OCI-LY7 (cell line): ENCODE measurements at regions not wholly inside any gene's neighbourhood (a gene's known extent, or its start where the extent isn't known, plus 50 kb on each side); places are given as distances from the start of the nearest gene placed in this dataset.

Experiments
- BruUV-seq: library from RNA; stranded (reverse); fragments of 400-500 nt; replicated peaks from 2 replicates; lab custom pipeline; 2021; lab: Mats Ljungman, UMichigan
- CTCF ChIA-PET: fragments of 300-600 bp; sonication (Branson Sonifier 250); formaldehyde crosslinking; loops from one replicate; lab custom pipeline; 2022; ENCODE audit warnings: antibody characterized with exemption; ENCODE audit not compliant: unreplicated experiment; lab: Charles Lee
- POLR2A ChIA-PET: fragments of 300-600 bp; sonication (Branson Sonifier 250); formaldehyde crosslinking; loops from one replicate; lab custom pipeline; 2022; ENCODE audit warnings: antibody characterized with exemption; lab: Charles Lee
- DNase-seq: peaks from one replicate; pipeline ENCODE4 v3.0.0-alpha.2; 2015; ENCODE audit warnings: low spot score
- H2AFZ ChIP-seq: fragments of 200-600 bp; sonication (generic), shearing (Covaris generic); 2 replicates; pipeline ENCODE4 v1.6.1; 2014; ENCODE audit warnings: mild to moderate bottlenecking, antibody characterized with exemption, low read length, moderate library complexity
- H3K27ac ChIP-seq: fragments of 200-600 bp; sonication (generic); 2 replicates; pipeline ENCODE4 v1.5.1; 2014; ENCODE audit warnings: mixed run types, low read depth, mild to moderate bottlenecking, moderate library complexity, low read length, inconsistent platforms; ENCODE audit not compliant: poor library complexity, severe bottlenecking
- H3K36me3 ChIP-seq: fragments of 200-600 bp; sonication (generic); 2 replicates; pipeline ENCODE4 v1.6.1; 2014; ENCODE audit warnings: mild to moderate bottlenecking, antibody characterized with exemption, low read length, moderate library complexity, mixed read lengths; ENCODE audit not compliant: insufficient read depth
- H3K4me1 ChIP-seq: fragments of 200-600 bp; sonication (generic); 2 replicates; pipeline ENCODE4 v1.5.1; 2014; ENCODE audit warnings: mild to moderate bottlenecking, low read length; ENCODE audit not compliant: insufficient read depth, poor library complexity, severe bottlenecking
- H3K4me2 ChIP-seq: fragments of 200-600 bp; sonication (generic); 2 replicates; pipeline ENCODE4 v1.6.1; 2014; ENCODE audit warnings: mild to moderate bottlenecking, low read length
- H3K4me3 ChIP-seq: fragments of 200-600 bp; sonication (generic); 2 replicates; pipeline ENCODE4 v1.5.1; 2014; ENCODE audit warnings: mild to moderate bottlenecking, low read depth, low read length; ENCODE audit not compliant: poor library complexity, severe bottlenecking
- H3K79me2 ChIP-seq: fragments of 200-600 bp; sonication (generic); 2 replicates; pipeline ENCODE4 v1.6.1; 2016; ENCODE audit warnings: low read depth, mild to moderate bottlenecking, low read length, moderate library complexity, mixed read lengths; ENCODE audit not compliant: insufficient read depth
- H3K9me2 ChIP-seq: fragments of 200-600 bp; sonication (generic); 2 replicates; pipeline ENCODE4 v1.6.1; 2016; ENCODE audit warnings: mild to moderate bottlenecking, low read length, mixed read lengths; ENCODE audit not compliant: insufficient read depth
- H3K9me3 ChIP-seq: fragments of 200-600 bp; sonication (generic); 2 replicates; pipeline ENCODE4 v1.6.1; 2014; ENCODE audit warnings: mild to moderate bottlenecking, mixed run types, low read length, mixed read lengths
- H4K20me1 ChIP-seq: fragments of 200-600 bp; sonication (generic); 2 replicates; pipeline ENCODE4 v1.6.1; 2014; ENCODE audit warnings: mild to moderate bottlenecking, antibody characterized with exemption, low read length, moderate library complexity, mixed read lengths; ENCODE audit not compliant: insufficient read depth
- EZH2phosphoT487 ChIP-seq: fragments of 200-600 bp; sonication (generic); IDR thresholded peaks from 2 replicates; pipeline ENCODE4 v1.6.1; 2018; ENCODE audit warnings: low read depth, borderline replicate concordance, mild to moderate bottlenecking, mixed run types, antibody characterized with exemption, low read length, moderate library complexity, mixed read lengths
- intact Hi-C: fragments of 100-400 bp; cut with micrococcal nuclease; formaldehyde crosslinking; loops from one replicate; pipeline ENCODE4 v1.10.0; 2022; ENCODE audit not compliant: unreplicated experiment
- TF ChIP-seq, protein P1 (sequence below): fragments of 200-600 bp; sonication (generic); conservative IDR thresholded peaks from 2 replicates; pipeline ENCODE4 v1.5.1; 2014; ENCODE audit warnings: mild to moderate bottlenecking, antibody characterized with exemption, low read length, moderate library complexity, mixed read lengths

DNA sequence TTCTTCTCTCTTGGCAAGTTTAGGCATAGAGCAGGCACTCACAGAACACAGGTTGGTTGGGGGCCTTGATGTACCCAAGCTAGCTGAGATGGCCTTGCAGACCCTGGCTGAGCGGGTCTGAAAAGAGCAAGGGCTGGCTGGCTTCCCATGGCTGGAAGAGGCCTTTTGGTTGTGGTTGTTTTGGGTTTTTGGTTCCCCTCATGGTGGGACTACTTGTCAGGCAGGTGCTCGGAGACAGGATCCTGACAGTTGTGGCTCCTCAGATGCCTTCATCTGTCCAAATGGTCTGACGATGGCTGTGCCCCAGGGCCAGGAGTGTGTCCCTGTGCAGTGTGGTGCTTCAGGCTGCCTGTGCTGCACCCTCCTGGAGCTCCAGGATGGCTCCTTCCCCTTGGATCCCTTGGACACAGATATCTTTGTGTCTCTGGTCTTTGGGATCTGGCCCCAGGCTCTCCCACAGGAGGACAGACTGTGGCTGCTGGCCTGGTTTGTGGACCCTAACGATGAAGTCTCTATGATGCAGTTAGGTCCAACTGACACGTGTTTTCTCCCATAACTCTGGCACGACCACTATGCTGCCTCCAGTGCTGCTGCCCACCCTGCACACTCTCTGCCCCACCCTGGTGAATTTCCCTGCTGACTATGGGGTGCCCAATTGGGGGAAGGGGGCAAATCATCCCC, 321.5 kb upstream of the ZNF32 start:
- Histone ChIP-seq H3K9me3 (no peaks in the 10 kb centered on the region), H3K4me3 (no peak overlapping the region), H3K79me2 (no peaks in the 10 kb centered on the region), H3K9me2 (no peaks in the 10 kb centered on the region), H3K27ac (no peak overlapping the region), H3K4me1 (peaks cover 12% of the 10 kb centered on the region), H4K20me1 (no peaks in the 10 kb centered on the region), H3K36me3 (no peaks in the 10 kb centered on the region), H2AFZ (no peak overlapping the region), H3K4me2 (no peak overlapping the region)
- no TSS peak for BruUV-seq
- TF ChIP-seq, protein P1, sequence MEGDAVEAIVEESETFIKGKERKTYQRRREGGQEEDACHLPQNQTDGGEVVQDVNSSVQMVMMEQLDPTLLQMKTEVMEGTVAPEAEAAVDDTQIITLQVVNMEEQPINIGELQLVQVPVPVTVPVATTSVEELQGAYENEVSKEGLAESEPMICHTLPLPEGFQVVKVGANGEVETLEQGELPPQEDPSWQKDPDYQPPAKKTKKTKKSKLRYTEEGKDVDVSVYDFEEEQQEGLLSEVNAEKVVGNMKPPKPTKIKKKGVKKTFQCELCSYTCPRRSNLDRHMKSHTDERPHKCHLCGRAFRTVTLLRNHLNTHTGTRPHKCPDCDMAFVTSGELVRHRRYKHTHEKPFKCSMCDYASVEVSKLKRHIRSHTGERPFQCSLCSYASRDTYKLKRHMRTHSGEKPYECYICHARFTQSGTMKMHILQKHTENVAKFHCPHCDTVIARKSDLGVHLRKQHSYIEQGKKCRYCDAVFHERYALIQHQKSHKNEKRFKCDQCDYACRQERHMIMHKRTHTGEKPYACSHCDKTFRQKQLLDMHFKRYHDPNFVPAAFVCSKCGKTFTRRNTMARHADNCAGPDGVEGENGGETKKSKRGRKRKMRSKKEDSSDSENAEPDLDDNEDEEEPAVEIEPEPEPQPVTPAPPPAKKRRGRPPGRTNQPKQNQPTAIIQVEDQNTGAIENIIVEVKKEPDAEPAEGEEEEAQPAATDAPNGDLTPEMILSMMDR: no peak
- no peak for TF ChIP-seq EZH2phosphoT487
- intact Hi-C loops: no loop called here
- CTCF ChIA-PET: no interaction called here
- POLR2A ChIA-PET: no interaction called here
- DNase-seq: no peak

DNA sequence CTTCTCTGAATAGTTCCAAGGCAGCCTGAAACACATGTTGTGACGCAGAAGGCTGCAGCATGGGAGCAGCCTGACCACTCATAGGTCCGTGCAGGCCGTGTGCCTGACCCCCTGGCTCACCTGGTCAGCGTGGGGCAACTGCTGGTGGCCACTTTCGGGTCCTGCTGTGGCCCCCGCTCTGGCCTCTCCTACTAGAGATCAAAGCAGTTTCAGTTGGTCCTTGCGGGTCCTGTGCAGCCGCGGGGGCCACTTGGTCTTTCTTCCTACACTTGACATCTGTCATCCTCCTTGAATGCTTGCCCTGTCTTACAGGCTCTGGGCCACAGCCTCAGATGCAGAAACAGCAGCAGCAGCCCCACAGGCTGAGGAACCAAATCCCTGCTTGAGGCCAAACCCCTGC, 320.8 kb upstream of the ZNF32 start:
- Histone ChIP-seq H3K36me3 (no peaks in the 10 kb centered on the region), H4K20me1 (no peaks in the 10 kb centered on the region), H2AFZ (no peak overlapping the region), H3K9me3 (no peaks in the 10 kb centered on the region), H3K79me2 (no peaks in the 10 kb centered on the region), H3K4me1 (peaks cover 19% of the 10 kb centered on the region), H3K4me2 (no peak overlapping the region), H3K27ac (no peak overlapping the region), H3K9me2 (no peaks in the 10 kb centered on the region), H3K4me3 (no peak overlapping the region)
- no peak for DNase-seq
- no TSS peak for BruUV-seq
- ChIA-PET POLR2A (interaction anchor here (0.6 kb wide), 1 partner anchor 109 kb away, joined by 3 read pairs; no protein-coding TSS in a partner anchor), CTCF (no interaction called here)
- TF ChIP-seq, protein P1: no peak
- no peak for TF ChIP-seq EZH2phosphoT487
- intact Hi-C loops: no loop called here

DNA sequence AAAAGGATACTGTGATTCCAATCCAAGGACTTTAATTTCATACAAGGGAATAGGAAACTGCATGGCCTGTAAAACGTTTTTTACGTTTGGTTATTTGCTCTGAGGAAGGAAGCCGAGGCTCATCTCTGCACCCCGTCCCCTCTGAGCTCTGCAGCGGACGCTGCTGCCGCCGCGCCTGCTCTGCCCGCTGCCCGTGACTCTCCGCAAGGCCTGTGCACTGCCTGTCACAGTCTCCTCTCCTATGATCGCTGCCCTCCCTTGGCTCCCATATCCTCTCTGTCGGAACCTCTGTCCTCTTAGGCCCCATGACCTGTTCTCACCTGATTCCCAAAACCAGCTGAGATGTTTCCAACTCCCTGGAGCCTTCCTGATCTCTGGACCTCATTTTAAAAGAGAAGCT, 320.3 kb upstream of the ZNF32 start:
- no peak for TF ChIP-seq EZH2phosphoT487
- TF ChIP-seq, protein P1: no peak
- H2AFZ ChIP-seq: no peak overlapping the region
- H3K4me2 ChIP-seq: no peak overlapping the region
- H3K4me1 ChIP-seq: peaks cover 24% of the 10 kb centered on the region
- no peaks in the 10 kb centered on the region for H3K79me2 ChIP-seq
- no peak overlapping the region for H3K4me3 ChIP-seq
- no peaks in the 10 kb centered on the region for H3K36me3 ChIP-seq
- no peak for DNase-seq
- ChIA-PET CTCF (interaction anchor here (0.8 kb wide), 1 partner anchor 31 kb away, joined by 3 read pairs; no protein-coding TSS in a partner anchor), POLR2A (interaction anchor here (0.6 kb wide), 1 partner anchor 108 kb away, joined by 3 read pairs; no protein-coding TSS in a partner anchor)
- H3K27ac ChIP-seq: no peak overlapping the region
- intact Hi-C loops: no loop called here
- no peaks in the 10 kb centered on the region for H4K20me1 ChIP-seq
- no peaks in the 10 kb centered on the region for H3K9me3 ChIP-seq
- BruUV-seq: no TSS peak
- no peaks in the 10 kb centered on the region for H3K9me2 ChIP-seq
